GM12878 (cell line): ENCODE measurements at regions not wholly inside any gene's neighbourhood (a gene's known extent, or its start where the extent isn't known, plus 50 kb on each side); places are given as distances from the start of the nearest gene placed in this dataset.

Experiments
- CHD2 ChIP-seq: IDR thresholded peaks from 2 replicates; pipeline ENCODE4 v1.6.1; 2011; ENCODE audit warnings: low read depth, low read length, improper control_type of control experiment, borderline replicate concordance
- EGR1 ChIP-seq, 2 experiments: IDR thresholded peaks; 1 replicate in 1 of 2; 2 replicates in 1 of 2; pipeline ENCODE4 v1.6.1; 2011 to 2012; ENCODE audit warnings: low read depth in 2 of 2, low read length in 2 of 2, borderline replicate concordance in 1 of 2, mild to moderate bottlenecking in 1 of 2, moderate library complexity in 1 of 2
- LARP7 ChIP-seq: fragments of 450-650 bp; IDR thresholded peaks from 2 replicates; pipeline ENCODE4 v1.6.1; 2017; ENCODE audit warnings: mild to moderate bottlenecking
- MTA3 ChIP-seq: IDR thresholded peaks from 2 replicates; pipeline ENCODE4 v1.6.1; 2012; ENCODE audit warnings: low read length, inconsistent platforms, borderline replicate concordance
- NBN ChIP-seq: fragments of 450-650 bp; IDR thresholded peaks from 2 replicates; pipeline ENCODE4 v1.6.1; 2016
- NFXL1 ChIP-seq: fragments of 450-650 bp; IDR thresholded peaks from 2 replicates; pipeline ENCODE4 v1.6.1; 2017; ENCODE audit warnings: antibody characterized with exemption, mild to moderate bottlenecking, borderline replicate concordance
- NFYB ChIP-seq: IDR thresholded peaks from 2 replicates; pipeline ENCODE4 v1.6.1; 2011; ENCODE audit warnings: low read depth, mild to moderate bottlenecking, low read length, improper control_type of control experiment, moderate library complexity; ENCODE audit not compliant: insufficient read depth
- SMAD1 ChIP-seq: fragments of 450-650 bp; IDR thresholded peaks from 2 replicates; pipeline ENCODE4 v1.6.1; 2018; ENCODE audit warnings: mild to moderate bottlenecking, low read depth; ENCODE audit not compliant: partially characterized antibody
- SMARCA5 ChIP-seq: fragments of 450-650 bp; IDR thresholded peaks from 2 replicates; pipeline ENCODE4 v1.6.1; 2017; ENCODE audit warnings: mild to moderate bottlenecking
- SREBF1 ChIP-seq: IDR thresholded peaks from 2 replicates; pipeline ENCODE4 v1.6.1; 2012; ENCODE audit warnings: mild to moderate bottlenecking, low read length
- SRF ChIP-seq, 2 experiments: IDR thresholded peaks; 2 replicates each; pipeline ENCODE4 v1.6.1; 2011; ENCODE audit warnings: low read depth in 2 of 2, low read length in 2 of 2, mild to moderate bottlenecking in 1 of 2, moderate library complexity in 1 of 2
- SUPT20H ChIP-seq: IDR thresholded peaks from 2 replicates; pipeline ENCODE4 v1.6.1; 2011; ENCODE audit warnings: low read depth, mild to moderate bottlenecking, low read length, moderate library complexity, borderline replicate concordance; ENCODE audit not compliant: control insufficient read depth
- TARDBP ChIP-seq: IDR thresholded peaks from 2 replicates; pipeline ENCODE4 v1.6.1; 2016; ENCODE audit warnings: borderline replicate concordance
- TF ChIP-seq, protein P1 (sequence below): IDR thresholded peaks from 2 replicates; pipeline ENCODE4 v1.6.1; 2011; ENCODE audit warnings: low read depth, low read length, improper control_type of control experiment, borderline replicate concordance
- TF ChIP-seq, protein P2 (sequence below): fragments of 150-350 bp; IDR thresholded peaks from 2 replicates; pipeline ENCODE4 v1.6.1; 2016; ENCODE audit warnings: low read depth, low read length
- TF ChIP-seq, protein P3 (sequence below): IDR thresholded peaks from 2 replicates; pipeline ENCODE4 v1.6.1; 2011; ENCODE audit warnings: low read depth, mild to moderate bottlenecking, low read length, moderate library complexity, borderline replicate concordance; ENCODE audit errors: extremely low read depth

DNA sequence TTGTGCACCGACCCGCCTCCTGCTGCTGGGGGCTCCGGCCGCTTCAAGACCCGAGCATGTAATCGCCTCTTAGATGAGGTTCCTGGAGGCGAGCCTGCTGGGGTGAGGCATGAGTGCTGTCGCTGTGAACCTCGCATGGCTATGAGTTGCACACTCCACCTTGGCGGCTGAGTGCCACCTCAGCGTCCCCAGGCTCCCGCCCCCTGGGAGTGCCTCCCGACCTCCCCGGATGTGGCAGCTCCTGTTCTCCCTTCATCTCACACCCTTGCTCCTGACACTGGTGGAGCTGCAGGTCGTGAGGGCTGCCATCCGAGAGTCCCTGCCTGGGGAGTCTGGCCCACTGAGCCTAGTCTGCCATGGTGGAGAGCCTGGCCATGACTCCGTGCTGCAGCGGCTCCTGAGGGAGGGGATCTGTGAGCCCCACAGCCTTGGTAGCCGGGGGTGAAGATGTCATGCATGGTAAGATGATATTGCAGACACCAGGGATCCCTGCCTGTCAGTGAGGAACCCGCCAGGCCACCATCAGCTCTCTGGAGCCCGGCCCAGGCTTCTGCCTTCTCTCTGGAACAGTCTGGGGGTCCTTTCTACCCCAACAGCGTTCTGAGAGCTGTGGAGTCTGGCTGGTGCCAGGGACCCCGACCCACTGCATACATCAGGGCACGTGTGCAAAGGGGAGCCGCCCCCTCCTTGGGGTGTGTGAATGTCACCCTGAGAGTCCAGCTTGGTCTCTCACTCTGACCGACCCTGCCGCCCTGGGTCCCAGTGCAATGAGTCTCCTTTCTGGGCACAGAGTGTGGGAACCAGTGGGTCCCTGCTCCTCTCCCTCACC is 61.6 kb upstream of the HS6ST1 start (continued):
- no peak for TF ChIP-seq NBN
- TF ChIP-seq SUPT20H, result no peak
- TF ChIP-seq SRF (IDR thresholded peaks at IDR 0.05; ENCODE audit: low read depth in 2 of 2, low read length in 2 of 2), result no peak
- TF ChIP-seq SMAD1, result no peak
- TF ChIP-seq SMARCA5, result no peak
- no peak for TF ChIP-seq TARDBP
- no peak for TF ChIP-seq EGR1 (IDR thresholded peaks at IDR 0.05; ENCODE audit: borderline replicate concordance in 1 of 2, low read depth in 2 of 2, low read length in 2 of 2)
- TF ChIP-seq MTA3, result no peak
- TF ChIP-seq LARP7, result no peak
- TF ChIP-seq SREBF1, result no peak
- no peak for TF ChIP-seq NFYB
- TF ChIP-seq, protein P1, sequence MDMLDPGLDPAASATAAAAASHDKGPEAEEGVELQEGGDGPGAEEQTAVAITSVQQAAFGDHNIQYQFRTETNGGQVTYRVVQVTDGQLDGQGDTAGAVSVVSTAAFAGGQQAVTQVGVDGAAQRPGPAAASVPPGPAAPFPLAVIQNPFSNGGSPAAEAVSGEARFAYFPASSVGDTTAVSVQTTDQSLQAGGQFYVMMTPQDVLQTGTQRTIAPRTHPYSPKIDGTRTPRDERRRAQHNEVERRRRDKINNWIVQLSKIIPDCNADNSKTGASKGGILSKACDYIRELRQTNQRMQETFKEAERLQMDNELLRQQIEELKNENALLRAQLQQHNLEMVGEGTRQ, result no peak
- no peak for TF ChIP-seq NFXL1
- TF ChIP-seq, protein P2, sequence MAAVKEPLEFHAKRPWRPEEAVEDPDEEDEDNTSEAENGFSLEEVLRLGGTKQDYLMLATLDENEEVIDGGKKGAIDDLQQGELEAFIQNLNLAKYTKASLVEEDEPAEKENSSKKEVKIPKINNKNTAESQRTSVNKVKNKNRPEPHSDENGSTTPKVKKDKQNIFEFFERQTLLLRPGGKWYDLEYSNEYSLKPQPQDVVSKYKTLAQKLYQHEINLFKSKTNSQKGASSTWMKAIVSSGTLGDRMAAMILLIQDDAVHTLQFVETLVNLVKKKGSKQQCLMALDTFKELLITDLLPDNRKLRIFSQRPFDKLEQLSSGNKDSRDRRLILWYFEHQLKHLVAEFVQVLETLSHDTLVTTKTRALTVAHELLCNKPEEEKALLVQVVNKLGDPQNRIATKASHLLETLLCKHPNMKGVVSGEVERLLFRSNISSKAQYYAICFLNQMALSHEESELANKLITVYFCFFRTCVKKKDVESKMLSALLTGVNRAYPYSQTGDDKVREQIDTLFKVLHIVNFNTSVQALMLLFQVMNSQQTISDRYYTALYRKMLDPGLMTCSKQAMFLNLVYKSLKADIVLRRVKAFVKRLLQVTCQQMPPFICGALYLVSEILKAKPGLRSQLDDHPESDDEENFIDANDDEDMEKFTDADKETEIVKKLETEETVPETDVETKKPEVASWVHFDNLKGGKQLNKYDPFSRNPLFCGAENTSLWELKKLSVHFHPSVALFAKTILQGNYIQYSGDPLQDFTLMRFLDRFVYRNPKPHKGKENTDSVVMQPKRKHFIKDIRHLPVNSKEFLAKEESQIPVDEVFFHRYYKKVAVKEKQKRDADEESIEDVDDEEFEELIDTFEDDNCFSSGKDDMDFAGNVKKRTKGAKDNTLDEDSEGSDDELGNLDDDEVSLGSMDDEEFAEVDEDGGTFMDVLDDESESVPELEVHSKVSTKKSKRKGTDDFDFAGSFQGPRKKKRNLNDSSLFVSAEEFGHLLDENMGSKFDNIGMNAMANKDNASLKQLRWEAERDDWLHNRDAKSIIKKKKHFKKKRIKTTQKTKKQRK, result no peak
- TF ChIP-seq CHD2, result no peak
- TF ChIP-seq, protein P3, sequence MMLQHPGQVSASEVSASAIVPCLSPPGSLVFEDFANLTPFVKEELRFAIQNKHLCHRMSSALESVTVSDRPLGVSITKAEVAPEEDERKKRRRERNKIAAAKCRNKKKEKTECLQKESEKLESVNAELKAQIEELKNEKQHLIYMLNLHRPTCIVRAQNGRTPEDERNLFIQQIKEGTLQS, result no peak
